RWPE2 (cell line): ENCODE measurements at regions not wholly inside any gene's neighbourhood (a gene's known extent, or its start where the extent isn't known, plus 50 kb on each side); places are given as distances from the start of the nearest gene placed in this dataset.
A peak's percentile ranks its signal among the peaks of the same experiment; 100 is the strongest.

Experiments used
- ATAC-seq: fragments of 200-7000 bp; cut with Tn5 transposase; 3 replicates; pipeline ENCODE4 v1.9.1; 2021; ENCODE audit warnings: low read depth
- DNase-seq: peaks from one replicate; pipeline ENCODE4 v3.0.0-alpha.2; 2020; ENCODE audit warnings: low spot score
- H3K27ac ChIP-seq: fragments of 450-650 bp; 2 replicates; pipeline ENCODE4 v1.5.1; 2017; ENCODE audit warnings: mild to moderate bottlenecking; ENCODE audit not compliant: poor library complexity, severe bottlenecking
- H3K27me3 ChIP-seq: fragments of 250-450 bp; sonication (Bioruptor Pico); 2 replicates; pipeline ENCODE4 v1.5.1; 2021; ENCODE audit warnings: mild to moderate bottlenecking, moderate library complexity; ENCODE audit not compliant: insufficient read depth, poor library complexity, severe bottlenecking
- H3K36me3 ChIP-seq: fragments of 250-450 bp; sonication (Bioruptor Pico); 2 replicates; pipeline ENCODE4 v1.5.1; 2020; ENCODE audit warnings: low read depth, mild to moderate bottlenecking, moderate library complexity
- H3K4me1 ChIP-seq: fragments of 250-450 bp; sonication (Bioruptor Pico); 2 replicates; pipeline ENCODE4 v1.5.1; 2021; ENCODE audit warnings: mild to moderate bottlenecking, moderate library complexity; ENCODE audit not compliant: insufficient read depth, poor library complexity, severe bottlenecking
- H3K4me3 ChIP-seq: fragments of 250-450 bp; sonication (Bioruptor Pico); 2 replicates; pipeline ENCODE4 v1.5.1; 2021; ENCODE audit warnings: mild to moderate bottlenecking, moderate library complexity; ENCODE audit not compliant: severe bottlenecking
- H3K9me3 ChIP-seq: fragments of 250-450 bp; sonication (Bioruptor Pico); 2 replicates; pipeline ENCODE4 v1.5.1; 2021; ENCODE audit warnings: mild to moderate bottlenecking, moderate library complexity; ENCODE audit not compliant: severe bottlenecking
- CTCF ChIP-seq: fragments of 450-650 bp; IDR thresholded peaks from one replicate; pipeline ENCODE4 v1.5.1; 2017; ENCODE audit warnings: mild to moderate bottlenecking, moderate library complexity; ENCODE audit not compliant: poor library complexity, severe bottlenecking

GRCh38 chr7:155229548-155230168, 68.0 kb upstream of the INSIG1 start:
- Histone ChIP-seq H3K9me3 (no peaks in the 10 kb centered on the region), H3K27me3 (no peaks in the 10 kb centered on the region), H3K27ac (peak overlapping the region; percentile 75), H3K36me3 (no peaks in the 10 kb centered on the region), H3K4me3 (no peak overlapping the region), H3K4me1 (peaks cover 15% of the 10 kb centered on the region)
- ATAC-seq (no peak; the same call in 1 of the 3 replicates), DNase-seq (no peak)
- TF ChIP-seq CTCF: no peak

- H3K9me3 ChIP-seq: no peaks in the 10 kb centered on the region
Observed at GRCh38 chr7:155230169-155230593, 67.5 kb upstream of the INSIG1 start.

GRCh38 chr7:155231241-155231800, 66.4 kb upstream of the INSIG1 start:
- Histone ChIP-seq H3K36me3 (no peaks in the 10 kb centered on the region), H3K4me1 (peaks cover 11% of the 10 kb centered on the region), H3K27ac (peak overlapping the region; percentile 75), H3K27me3 (no peaks in the 10 kb centered on the region), H3K4me3 (no peak overlapping the region), H3K9me3 (no peaks in the 10 kb centered on the region)
- no peak for ATAC-seq
- no peak for DNase-seq
- no peak for TF ChIP-seq CTCF

More at GRCh38 chr7:155230169-155230593, 67.5 kb upstream of the INSIG1 start:
- peaks cover 11% of the 10 kb centered on the region for H3K4me1 ChIP-seq
- ATAC-seq (peak; percentile 98), DNase-seq (peak; percentile 96)
- H3K4me3 ChIP-seq: no peak overlapping the region
- H3K27me3 ChIP-seq: no peaks in the 10 kb centered on the region
- no peaks in the 10 kb centered on the region for H3K36me3 ChIP-seq
- no peak for TF ChIP-seq CTCF
- H3K27ac ChIP-seq: peak overlapping the region; percentile 75

GRCh38 chr7:155231941-155232340, 65.7 kb upstream of the INSIG1 start:
- Histone ChIP-seq H3K9me3 (no peaks in the 10 kb centered on the region), H3K27me3 (no peaks in the 10 kb centered on the region), H3K27ac (no peak overlapping the region), H3K36me3 (no peaks in the 10 kb centered on the region), H3K4me3 (no peak overlapping the region), H3K4me1 (peaks cover 11% of the 10 kb centered on the region)
- TF ChIP-seq CTCF: no peak
- DNase-seq (no peak), ATAC-seq (no peak)

GRCh38 chr7:155232911-155233310, 64.8 kb upstream of the INSIG1 start:
- DNase-seq (no peak), ATAC-seq (no peak)
- H3K36me3 ChIP-seq: no peaks in the 10 kb centered on the region

More at GRCh38 chr7:155232911-155233310, 64.8 kb upstream of the INSIG1 start:
- no peak overlapping the region for H3K27ac ChIP-seq
- no peak for TF ChIP-seq CTCF
- peaks cover 11% of the 10 kb centered on the region for H3K4me1 ChIP-seq
- H3K27me3 ChIP-seq: no peaks in the 10 kb centered on the region
- no peak overlapping the region for H3K4me3 ChIP-seq
- H3K9me3 ChIP-seq: no peaks in the 10 kb centered on the region
